ENCODE measurements at regions not wholly inside any gene's neighbourhood (a gene's known extent, or its start where the extent isn't known, plus 50 kb on each side); places are given as distances from the start of the nearest gene placed in this dataset.

DNA sequence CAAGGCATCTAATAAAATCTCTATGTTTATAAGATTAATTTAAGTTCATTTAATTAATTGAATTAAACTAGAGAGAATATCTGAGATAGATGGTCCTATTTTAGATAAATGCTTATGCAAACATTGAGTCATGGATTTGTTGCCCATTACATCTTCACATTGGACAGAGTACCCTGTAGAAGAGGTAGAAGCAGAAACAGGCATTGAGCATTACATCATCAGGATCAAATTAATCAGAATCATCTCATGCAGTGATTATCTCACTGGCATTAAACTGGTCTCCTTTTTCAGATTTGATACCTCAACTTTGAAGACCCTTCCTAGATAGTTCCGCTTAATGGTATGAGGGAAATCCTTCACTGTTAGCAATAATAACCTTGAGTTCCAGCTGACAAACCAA, 469.6 kb upstream of the VRK2 start:
- DNase-seq (ENCODE audit: low read depth): no peak

GRCh38 chr2:57597940-57598339, 448.7 kb upstream of the VRK2 start:
- no peak for DNase-seq (ENCODE audit: low read depth)

- no peak for DNase-seq (ENCODE audit: low read depth)
Observed at GRCh38 chr2:57598551-57598950, 448.1 kb upstream of the VRK2 start.

DNA sequence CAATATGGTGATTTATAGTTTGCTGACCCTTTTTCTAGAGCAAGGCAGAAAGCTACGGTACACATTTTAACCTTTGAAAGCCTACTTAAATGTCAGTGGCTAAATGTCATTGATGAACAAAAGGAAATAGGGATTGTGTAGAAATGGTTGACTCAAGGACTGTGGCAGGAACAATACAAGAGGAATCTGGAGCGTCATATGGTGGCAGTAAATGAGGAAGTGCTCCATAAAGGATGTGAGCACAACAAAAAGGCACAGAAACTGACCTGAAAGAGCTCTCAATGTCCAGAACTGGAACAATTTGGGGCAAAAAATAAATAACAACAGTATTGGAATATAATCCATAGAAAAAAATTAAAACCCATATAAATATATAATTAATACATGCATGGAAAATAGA, 443.9 kb upstream of the VRK2 start:
- DNase-seq (ENCODE audit: low read depth): no peak

GRCh38 chr2:57614988-57615387, 431.6 kb upstream of the VRK2 start:
- no peak for DNase-seq (ENCODE audit: low read depth)

- DNase-seq (ENCODE audit: low read depth): no peak
Observed at GRCh38 chr2:57615855-57616556, 430.6 kb upstream of the VRK2 start.

DNA sequence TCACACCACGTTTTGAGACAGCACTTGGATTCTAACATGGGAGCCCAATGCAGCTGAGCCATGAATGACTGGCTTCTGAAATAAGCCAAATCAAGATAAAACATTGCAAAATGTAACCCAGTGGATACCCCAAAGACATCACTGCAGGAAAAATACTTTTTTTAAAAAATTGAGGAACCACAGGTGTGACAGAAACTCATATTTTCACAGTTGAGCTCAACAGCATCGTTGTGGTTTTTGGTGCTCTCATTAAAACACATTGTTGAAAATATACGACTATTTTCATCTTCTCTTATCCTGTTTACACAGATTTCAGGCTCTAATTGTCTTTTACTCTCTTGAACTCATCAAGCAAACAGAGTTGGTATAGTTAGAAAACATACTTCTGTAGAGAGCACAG, 429.3 kb upstream of the VRK2 start:
- no peak for DNase-seq (ENCODE audit: low read depth)

- DNase-seq (ENCODE audit: low read depth): no peak
Observed at GRCh38 chr2:57621122-57621663, 425.4 kb upstream of the VRK2 start.

- DNase-seq (ENCODE audit: low read depth): no peak
Observed at GRCh38 chr2:57622009-57622408, 424.6 kb upstream of the VRK2 start.

DNA sequence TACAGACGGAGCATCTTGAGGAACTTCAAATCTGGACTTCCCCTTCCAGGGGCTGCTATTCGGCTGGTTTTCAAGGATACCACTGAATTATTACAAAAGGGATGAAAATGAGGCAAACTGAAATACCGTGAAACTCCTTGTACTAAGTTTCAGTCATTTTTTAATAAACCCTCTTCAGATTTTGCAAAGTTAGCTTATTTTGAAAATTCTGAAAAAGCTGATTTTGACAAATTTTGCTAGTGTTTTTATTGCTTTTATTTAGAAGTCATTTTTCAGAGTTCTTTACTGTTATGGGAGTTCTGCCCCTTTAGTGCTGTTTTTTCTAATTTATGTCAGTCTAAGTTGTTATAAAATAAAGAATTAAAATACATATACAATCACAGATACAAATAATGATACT, 390.4 kb upstream of the VRK2 start:
- DNase-seq (ENCODE audit: low read depth): no peak

GRCh38 chr2:57669570-57669969, 377.0 kb upstream of the VRK2 start:
- DNase-seq (ENCODE audit: low read depth): no peak

DNA sequence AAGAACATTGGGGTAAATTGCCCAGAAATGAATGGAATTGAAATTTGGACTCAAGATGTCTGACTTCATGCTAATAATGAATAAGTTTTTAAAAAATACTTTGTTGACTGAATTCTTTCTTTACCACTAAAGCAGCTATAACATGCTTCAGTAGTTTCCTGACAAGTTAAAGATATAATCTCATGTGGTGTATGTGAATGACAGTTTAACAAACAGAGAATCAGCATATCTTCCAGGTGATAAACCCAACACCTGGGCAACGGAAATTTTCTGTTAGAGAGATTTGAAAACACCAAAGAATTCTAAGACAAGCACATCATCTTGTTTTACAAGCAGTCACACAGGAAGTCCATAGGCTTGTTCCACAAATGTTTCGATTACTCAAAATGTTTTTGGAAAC, 372.6 kb upstream of the VRK2 start:
- DNase-seq (ENCODE audit: low read depth): no peak

GRCh38 chr2:57674743-57675142, 371.9 kb upstream of the VRK2 start:
- DNase-seq (ENCODE audit: low read depth): no peak

- DNase-seq (ENCODE audit: low read depth): no peak
Observed at GRCh38 chr2:57677296-57677695, 369.3 kb upstream of the VRK2 start.

GRCh38 chr2:57681650-57682049, 365.0 kb upstream of the VRK2 start:
- no peak for DNase-seq (ENCODE audit: low read depth)

- DNase-seq (ENCODE audit: low read depth): no peak
Observed at GRCh38 chr2:57685032-57685431, 361.6 kb upstream of the VRK2 start.

DNA sequence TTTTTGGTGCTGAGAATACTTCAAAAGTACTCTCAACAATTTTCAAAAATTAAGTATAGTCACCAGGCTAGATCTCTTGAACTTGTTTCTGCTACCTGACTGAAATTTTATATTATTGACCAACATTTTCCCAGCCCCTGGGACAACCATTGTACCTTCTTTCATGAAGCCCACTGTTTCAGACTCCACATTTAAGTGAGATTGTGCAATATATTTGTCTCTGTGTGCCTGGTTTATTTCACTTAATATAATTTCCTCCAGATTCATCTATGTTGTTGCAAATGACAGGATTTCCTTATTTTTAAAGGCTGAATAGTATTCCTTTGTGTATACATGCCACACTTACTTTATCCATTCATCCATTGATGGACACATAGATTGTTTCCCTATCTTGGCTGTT, 354.2 kb upstream of the VRK2 start:
- no peak for DNase-seq (ENCODE audit: low read depth)

DNA sequence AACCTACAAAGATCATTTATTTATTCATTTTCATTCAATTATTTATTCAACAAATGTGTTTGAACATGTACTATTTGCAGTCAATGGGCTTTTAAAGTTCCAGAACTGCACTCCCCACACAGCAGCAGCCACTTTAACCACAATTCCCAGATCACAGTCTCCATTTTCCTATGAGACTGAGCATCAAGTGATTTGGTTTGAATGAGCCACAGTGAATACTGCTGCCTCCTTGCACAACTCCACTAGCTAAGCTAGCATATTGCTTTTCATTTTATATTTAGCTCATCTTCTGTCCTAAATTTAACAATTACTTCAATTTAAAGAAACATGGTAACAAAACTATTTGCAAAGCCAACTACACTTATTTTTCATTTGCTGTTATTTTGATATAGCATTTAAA, 353.4 kb upstream of the VRK2 start:
- DNase-seq (ENCODE audit: low read depth): no peak

- no peak for DNase-seq (ENCODE audit: low read depth)
Observed at GRCh38 chr2:57693965-57694364, 352.6 kb upstream of the VRK2 start.

- DNase-seq (ENCODE audit: low read depth): peak; percentile 68
Observed at GRCh38 chr2:57696016-57696415, 350.6 kb upstream of the VRK2 start.

DNA sequence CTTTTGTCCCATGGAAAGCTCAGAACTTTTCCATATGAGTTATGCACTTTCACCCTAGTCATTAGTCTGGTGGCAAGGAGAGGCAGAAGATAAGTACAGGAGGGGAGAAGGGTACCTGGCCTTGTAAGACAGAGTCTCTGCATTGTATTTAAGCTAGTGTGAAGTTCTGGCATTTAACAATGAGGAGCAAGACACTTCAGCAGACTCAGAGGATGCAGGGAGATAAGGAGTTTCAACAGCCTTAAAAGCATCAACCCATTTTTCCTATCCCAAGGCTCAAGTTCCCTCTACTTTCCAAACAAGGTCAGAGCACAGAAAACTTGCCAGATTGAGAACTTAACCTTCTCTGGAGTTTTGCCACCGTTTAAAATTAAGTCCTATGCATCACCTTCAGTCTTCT, 348.2 kb upstream of the VRK2 start:
- DNase-seq (ENCODE audit: low read depth): no peak

DNA sequence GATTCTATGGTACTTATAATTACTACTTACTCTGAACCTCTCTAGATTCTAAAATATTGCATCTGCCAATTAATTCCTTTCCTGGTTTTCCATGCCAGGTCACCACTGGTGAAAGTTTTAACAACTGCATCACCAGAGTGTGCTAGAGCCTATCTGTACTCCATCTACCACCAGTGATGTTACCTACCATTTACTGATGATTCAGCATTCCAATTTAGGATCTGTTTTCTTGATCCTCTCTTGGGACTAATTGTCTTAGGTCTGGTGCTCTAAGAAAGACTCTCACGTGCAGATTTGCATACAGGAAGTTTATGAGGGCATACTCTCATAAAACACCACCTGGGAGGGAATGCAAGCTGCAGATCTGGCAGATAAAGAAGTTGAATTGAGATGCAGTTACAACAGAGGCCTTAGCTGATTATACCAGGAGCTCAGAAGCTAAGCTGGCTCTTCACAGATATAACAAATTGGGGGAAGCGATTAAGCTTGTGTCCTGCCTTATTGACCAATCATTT, 347.6 kb upstream of the VRK2 start:
- DNase-seq (ENCODE audit: low read depth): peak; percentile 17

- peak; percentile 88 for DNase-seq (ENCODE audit: low read depth)
Observed at GRCh38 chr2:57701391-57701791, 345.2 kb upstream of the VRK2 start.

DNA sequence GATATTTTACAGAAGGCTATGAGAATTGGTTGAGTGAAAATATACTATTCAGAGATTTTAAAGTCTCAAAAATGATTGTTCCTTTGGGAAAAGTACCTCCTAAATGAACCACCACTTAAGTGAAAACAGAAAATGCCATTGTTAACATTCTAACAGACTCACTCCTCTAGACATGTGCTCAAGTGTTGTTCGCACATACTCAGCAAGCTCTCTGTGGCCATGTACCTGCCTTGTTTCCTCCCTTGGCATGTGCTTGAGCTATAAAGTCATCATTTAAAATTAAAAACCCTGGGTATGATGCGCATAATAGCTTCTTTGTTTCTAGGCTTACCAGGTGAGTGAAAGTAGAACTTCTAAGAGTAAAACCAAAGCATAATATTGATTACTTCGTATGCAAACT, 343.2 kb upstream of the VRK2 start:
- DNase-seq (ENCODE audit: low read depth): no peak

Measured in EH (cell line).